ENCODE measurements at regions not wholly inside any gene's neighbourhood (a gene's known extent, or its start where the extent isn't known, plus 50 kb on each side); places are given as distances from the start of the nearest gene placed in this dataset.

DNA sequence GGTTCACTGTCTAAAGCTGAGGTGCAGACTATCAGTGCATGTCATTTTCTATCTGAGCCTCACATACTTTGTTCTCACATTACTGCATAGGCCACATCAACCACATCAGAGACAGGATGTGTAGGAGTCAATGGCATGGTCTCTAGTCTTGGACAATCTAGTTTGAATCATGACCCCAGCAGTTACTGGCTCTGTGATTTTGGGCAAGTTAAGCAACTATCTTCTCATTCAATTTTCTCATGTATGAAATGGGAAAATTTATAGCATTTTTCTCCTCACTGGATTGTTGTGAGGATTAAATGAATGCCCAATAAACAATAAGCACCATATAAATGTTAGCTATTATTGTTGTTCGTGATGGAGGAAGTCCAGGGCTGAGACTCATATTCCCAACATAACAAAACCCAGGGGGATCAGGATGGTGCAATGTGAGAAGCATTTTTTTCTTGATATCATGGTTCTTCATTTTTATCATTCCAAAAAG lies 432.6 kb downstream of the LRIG3 start:
- TF ChIP-seq JUND (IDR thresholded peaks at IDR 0.05) (no peak), SIN3A (IDR thresholded peaks at IDR 0.05; ENCODE audit: borderline replicate concordance, low read depth, low read length) (no peak), FOXJ3 (CRISPR knock-in tag; IDR thresholded peaks at IDR 0.05) (no peak), FOSL2 (IDR thresholded peaks at IDR 0.05; ENCODE audit: borderline replicate concordance, low read depth) (no peak), CHD2 (IDR thresholded peaks at IDR 0.05; ENCODE audit: low read length, partially characterized antibody) (no peak), NRF1 (IDR thresholded peaks at IDR 0.05; ENCODE audit: low read depth, low read length) (no peak), YY1 (IDR thresholded peaks at IDR 0.05; ENCODE audit: low read depth) (no peak)
- TF ChIP-seq, protein P1, sequence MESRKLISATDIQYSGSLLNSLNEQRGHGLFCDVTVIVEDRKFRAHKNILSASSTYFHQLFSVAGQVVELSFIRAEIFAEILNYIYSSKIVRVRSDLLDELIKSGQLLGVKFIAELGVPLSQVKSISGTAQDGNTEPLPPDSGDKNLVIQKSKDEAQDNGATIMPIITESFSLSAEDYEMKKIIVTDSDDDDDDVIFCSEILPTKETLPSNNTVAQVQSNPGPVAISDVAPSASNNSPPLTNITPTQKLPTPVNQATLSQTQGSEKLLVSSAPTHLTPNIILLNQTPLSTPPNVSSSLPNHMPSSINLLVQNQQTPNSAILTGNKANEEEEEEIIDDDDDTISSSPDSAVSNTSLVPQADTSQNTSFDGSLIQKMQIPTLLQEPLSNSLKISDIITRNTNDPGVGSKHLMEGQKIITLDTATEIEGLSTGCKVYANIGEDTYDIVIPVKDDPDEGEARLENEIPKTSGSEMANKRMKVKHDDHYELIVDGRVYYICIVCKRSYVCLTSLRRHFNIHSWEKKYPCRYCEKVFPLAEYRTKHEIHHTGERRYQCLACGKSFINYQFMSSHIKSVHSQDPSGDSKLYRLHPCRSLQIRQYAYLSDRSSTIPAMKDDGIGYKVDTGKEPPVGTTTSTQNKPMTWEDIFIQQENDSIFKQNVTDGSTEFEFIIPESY (IDR thresholded peaks at IDR 0.05; ENCODE audit: borderline replicate concordance, low read depth): no peak
- TF ChIP-seq, protein P2, sequence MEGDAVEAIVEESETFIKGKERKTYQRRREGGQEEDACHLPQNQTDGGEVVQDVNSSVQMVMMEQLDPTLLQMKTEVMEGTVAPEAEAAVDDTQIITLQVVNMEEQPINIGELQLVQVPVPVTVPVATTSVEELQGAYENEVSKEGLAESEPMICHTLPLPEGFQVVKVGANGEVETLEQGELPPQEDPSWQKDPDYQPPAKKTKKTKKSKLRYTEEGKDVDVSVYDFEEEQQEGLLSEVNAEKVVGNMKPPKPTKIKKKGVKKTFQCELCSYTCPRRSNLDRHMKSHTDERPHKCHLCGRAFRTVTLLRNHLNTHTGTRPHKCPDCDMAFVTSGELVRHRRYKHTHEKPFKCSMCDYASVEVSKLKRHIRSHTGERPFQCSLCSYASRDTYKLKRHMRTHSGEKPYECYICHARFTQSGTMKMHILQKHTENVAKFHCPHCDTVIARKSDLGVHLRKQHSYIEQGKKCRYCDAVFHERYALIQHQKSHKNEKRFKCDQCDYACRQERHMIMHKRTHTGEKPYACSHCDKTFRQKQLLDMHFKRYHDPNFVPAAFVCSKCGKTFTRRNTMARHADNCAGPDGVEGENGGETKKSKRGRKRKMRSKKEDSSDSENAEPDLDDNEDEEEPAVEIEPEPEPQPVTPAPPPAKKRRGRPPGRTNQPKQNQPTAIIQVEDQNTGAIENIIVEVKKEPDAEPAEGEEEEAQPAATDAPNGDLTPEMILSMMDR (IDR thresholded peaks at IDR 0.05): no peak
- TF ChIP-seq, protein P3, sequence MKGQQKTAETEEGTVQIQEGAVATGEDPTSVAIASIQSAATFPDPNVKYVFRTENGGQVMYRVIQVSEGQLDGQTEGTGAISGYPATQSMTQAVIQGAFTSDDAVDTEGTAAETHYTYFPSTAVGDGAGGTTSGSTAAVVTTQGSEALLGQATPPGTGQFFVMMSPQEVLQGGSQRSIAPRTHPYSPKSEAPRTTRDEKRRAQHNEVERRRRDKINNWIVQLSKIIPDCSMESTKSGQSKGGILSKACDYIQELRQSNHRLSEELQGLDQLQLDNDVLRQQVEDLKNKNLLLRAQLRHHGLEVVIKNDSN (IDR thresholded peaks at IDR 0.05; ENCODE audit: borderline replicate concordance, low read depth): no peak
